Spleen (tissue), 7 donors: ENCODE measurements at regions not wholly inside any gene's neighbourhood (a gene's known extent, or its start where the extent isn't known, plus 50 kb on each side); places are given as distances from the start of the nearest gene placed in this dataset.

Experiments used
- CTCF ChIP-seq, 11 experiments: fragments of 200-600 bp in 7 of 11; fragments of 450-650 bp in 4 of 11; sonication (generic) in 4 of 11; IDR thresholded peaks in 8 of 11; conservative IDR thresholded peaks in 3 of 11; 1 replicate in 7 of 11; 2 replicates in 4 of 11; pipeline versions ENCODE4 v1.4.0 to v1.8.0; 2016 to 2021; ENCODE audit warnings: antibody characterized with exemption in 11 of 11, inconsistent platforms in 4 of 11, mild to moderate bottlenecking in 1 of 11
- POLR2A ChIP-seq, 3 donors: fragments of 450-650 bp; IDR thresholded peaks; one replicate each; pipeline ENCODE4 v1.5.1; 2017; ENCODE audit warnings: antibody characterized with exemption in 3 of 3, mild to moderate bottlenecking in 1 of 3
- donor health status: DM: no; HTN: no; CAD: no; lungs with moderate emphysema.
- donor health status: DM: no; HTN: no; CAD: no.
- donor health status: DM: no; HTN: no; CAD: no.

GRCh38 chr3:59302442-59302841, 252.6 kb upstream of the CFAP20DC start:
- no peak for TF ChIP-seq CTCF (IDR thresholded peaks at IDR 0.05 in 8 of 11, conservative IDR thresholded peaks at IDR 0.05 in 3 of 11)
- TF ChIP-seq POLR2A (IDR thresholded peaks at IDR 0.05), result no peak
